WERI-Rb-1 (cell line): ENCODE measurements at regions not wholly inside any gene's neighbourhood (a gene's known extent, or its start where the extent isn't known, plus 50 kb on each side); places are given as distances from the start of the nearest gene placed in this dataset.

ENCODE experiments used
- DNase-seq: peaks from one replicate; pipeline ENCODE4 v3.0.0-alpha.2; 2020
- H3K27ac ChIP-seq: fragments of 250-450 bp; sonication (Bioruptor Pico); 2 replicates; pipeline ENCODE4 v1.5.1; 2020; ENCODE audit warnings: mild to moderate bottlenecking, moderate library complexity
- H3K27me3 ChIP-seq: fragments of 250-450 bp; sonication (Bioruptor Pico); 2 replicates; pipeline ENCODE4 v1.5.1; 2021; ENCODE audit warnings: mild to moderate bottlenecking, low read depth, moderate library complexity; ENCODE audit not compliant: insufficient read depth, severe bottlenecking
- H3K36me3 ChIP-seq: fragments of 250-450 bp; sonication (Bioruptor Pico); 2 replicates; pipeline ENCODE4 v1.5.1; 2020; ENCODE audit warnings: mild to moderate bottlenecking, moderate library complexity
- H3K4me3 ChIP-seq: 2 replicates; pipeline ENCODE4 v1.5.1; 2011; ENCODE audit warnings: low read depth, mild to moderate bottlenecking, control low read depth, low read length
- H3K9me3 ChIP-seq: fragments of 250-450 bp; sonication (Bioruptor Pico); 2 replicates; pipeline ENCODE4 v1.5.1; 2021; ENCODE audit warnings: mild to moderate bottlenecking, moderate library complexity; ENCODE audit not compliant: severe bottlenecking
- CTCF ChIP-seq: IDR thresholded peaks from 2 replicates; pipeline ENCODE4 v1.5.1; 2011; ENCODE audit warnings: low read depth, mild to moderate bottlenecking, control low read depth, inconsistent platforms, low read length

- H3K9me3 ChIP-seq, result peaks cover 3% of the 10 kb centered on the region
- TF ChIP-seq CTCF, result no peak
- H3K27me3 ChIP-seq, result no peaks in the 10 kb centered on the region
- no peaks in the 10 kb centered on the region for H3K36me3 ChIP-seq
- DNase-seq, result no peak
- H3K4me3 ChIP-seq, result no peak overlapping the region
- H3K27ac ChIP-seq, result no peak overlapping the region
Observed at GRCh38 chr4:159757499-159757898, 654.6 kb downstream of the RAPGEF2 start.

DNA sequence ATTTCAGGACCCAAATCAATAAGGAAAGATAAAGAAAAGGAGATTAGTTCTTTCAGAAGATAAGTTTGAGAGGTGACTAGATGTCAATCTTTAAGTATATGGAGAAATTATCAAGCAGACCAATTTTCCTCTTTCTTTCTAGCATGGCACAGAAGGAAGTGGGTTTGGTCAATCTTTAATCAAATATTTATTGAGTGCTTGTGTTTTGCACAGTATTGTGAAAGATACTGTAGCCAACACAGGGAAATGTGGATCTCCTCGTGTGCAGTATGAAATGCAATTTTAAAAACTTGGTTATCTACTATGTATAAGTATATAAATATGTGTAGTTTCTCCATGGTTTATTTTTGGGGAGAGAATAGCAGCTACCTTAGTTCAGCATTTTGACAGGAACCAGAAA is 655.2 kb downstream of the RAPGEF2 start:
- Histone ChIP-seq H3K9me3 (peaks cover 6% of the 10 kb centered on the region), H3K27ac (no peak overlapping the region), H3K27me3 (no peaks in the 10 kb centered on the region), H3K36me3 (no peaks in the 10 kb centered on the region), H3K4me3 (no peak overlapping the region)
- no peak for TF ChIP-seq CTCF
- DNase-seq, result no peak

DNA sequence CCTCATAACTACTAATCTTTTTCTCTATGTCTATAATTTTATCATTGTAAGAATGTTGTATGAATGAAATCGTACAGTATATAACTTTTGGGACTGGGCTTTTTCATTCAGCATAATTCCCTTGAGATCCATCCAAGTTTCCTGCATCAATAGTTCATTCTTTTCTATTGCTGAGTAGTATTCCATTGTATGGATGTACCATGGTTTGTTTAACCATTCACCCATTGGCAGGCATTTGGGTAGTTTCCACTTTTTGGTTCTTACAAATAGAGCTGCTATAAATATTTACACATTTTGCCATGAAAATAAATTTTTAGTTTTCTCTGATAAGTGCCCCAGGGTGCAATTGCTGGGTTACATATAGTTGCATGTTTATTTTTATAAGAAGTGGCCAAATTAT is 659.8 kb downstream of the RAPGEF2 start:
- DNase-seq, result no peak
- H3K36me3 ChIP-seq, result no peaks in the 10 kb centered on the region
- H3K27ac ChIP-seq, result no peak overlapping the region
- no peak overlapping the region for H3K4me3 ChIP-seq
- TF ChIP-seq CTCF, result no peak
- no peaks in the 10 kb centered on the region for H3K27me3 ChIP-seq
- H3K9me3 ChIP-seq, result peaks cover 6% of the 10 kb centered on the region

DNA sequence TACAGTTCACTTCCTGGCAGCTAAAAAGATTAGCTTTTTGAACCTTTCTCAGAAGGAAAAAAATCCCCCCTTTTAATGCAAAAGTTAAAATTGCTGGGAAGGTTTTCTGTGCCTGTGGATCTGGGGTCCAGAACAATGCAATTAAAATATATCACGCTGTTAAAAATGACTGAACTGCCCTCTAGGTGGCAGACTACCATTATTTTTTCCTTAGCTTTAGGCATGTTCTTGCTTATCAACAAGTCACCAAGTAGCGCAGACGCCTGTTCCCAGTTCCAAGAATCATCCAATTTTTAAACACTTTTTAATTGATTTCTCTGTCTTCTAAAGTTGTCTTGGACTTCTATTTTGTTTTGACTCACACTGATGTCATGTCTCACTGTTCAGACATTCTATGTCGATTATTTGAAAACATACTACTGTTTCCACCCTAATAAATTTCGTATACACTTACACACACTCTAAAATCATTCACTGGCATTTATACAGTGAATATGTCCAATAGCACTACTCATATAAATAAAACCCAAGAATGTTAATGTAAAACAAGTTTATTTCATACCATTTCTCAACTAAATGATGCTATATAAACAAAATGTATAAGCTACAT is 661.6 kb downstream of the RAPGEF2 start:
- Histone ChIP-seq H3K27ac (no peak overlapping the region), H3K27me3 (no peaks in the 10 kb centered on the region), H3K4me3 (no peak overlapping the region), H3K36me3 (no peaks in the 10 kb centered on the region), H3K9me3 (peaks cover 6% of the 10 kb centered on the region)
- peak; percentile 49 for TF ChIP-seq CTCF
- DNase-seq, result peak; percentile 51

- H3K36me3 ChIP-seq, result no peaks in the 10 kb centered on the region
- H3K9me3 ChIP-seq, result peaks cover 6% of the 10 kb centered on the region
- H3K27ac ChIP-seq, result no peak overlapping the region
- no peak for TF ChIP-seq CTCF
- H3K27me3 ChIP-seq, result no peaks in the 10 kb centered on the region
- no peak overlapping the region for H3K4me3 ChIP-seq
- no peak for DNase-seq
Observed at GRCh38 chr4:159765382-159765781, 662.5 kb downstream of the RAPGEF2 start.

GRCh38 chr4:159766241-159766640 is 663.4 kb downstream of the RAPGEF2 start:
- TF ChIP-seq CTCF, result no peak
- H3K9me3 ChIP-seq, result peaks cover 6% of the 10 kb centered on the region
- DNase-seq, result no peak
- no peaks in the 10 kb centered on the region for H3K36me3 ChIP-seq
- no peak overlapping the region for H3K27ac ChIP-seq
- no peak overlapping the region for H3K4me3 ChIP-seq
- H3K27me3 ChIP-seq, result no peaks in the 10 kb centered on the region
